Transverse colon (tissue), 3 donors: ENCODE measurements at regions not wholly inside any gene's neighbourhood (a gene's known extent, or its start where the extent isn't known, plus 50 kb on each side); places are given as distances from the start of the nearest gene placed in this dataset.

Experiments used
- CTCF ChIP-seq, 5 experiments: fragments of 200-600 bp in 3 of 5; fragments of 450-650 bp in 2 of 5; sonication (generic) in 3 of 5; IDR thresholded peaks; 1 replicate in 2 of 5; 2 replicates in 3 of 5; pipeline ENCODE4 v1.5.1; 2016 to 2017; ENCODE audit warnings: antibody characterized with exemption in 5 of 5, inconsistent platforms in 3 of 5, mild to moderate bottlenecking in 2 of 5, moderate library complexity in 1 of 5
- POLR2A ChIP-seq: fragments of 450-650 bp; IDR thresholded peaks from one replicate; pipeline ENCODE4 v1.6.1; 2016; ENCODE audit warnings: antibody characterized with exemption, mild to moderate bottlenecking, moderate library complexity

GRCh38 chr14:30445011-30445793, 113.8 kb upstream of the G2E3 start:
- TF ChIP-seq CTCF (IDR thresholded peaks at IDR 0.05) (no peak), POLR2A (no peak)
